Panc1 (cell line): ENCODE measurements at regions not wholly inside any gene's neighbourhood (a gene's known extent, or its start where the extent isn't known, plus 50 kb on each side); places are given as distances from the start of the nearest gene placed in this dataset.

Experiments
- ATAC-seq: fragments of 200-7000 bp; cut with Tn5 transposase; 2 replicates; pipeline ENCODE4 v1.9.1; 2020; ENCODE audit warnings: mild to moderate bottlenecking, moderate library complexity
- BruUV-seq: library from RNA; stranded (reverse); fragments of 400-500 nt; replicated peaks from 2 replicates; lab custom pipeline; 2021; lab: Mats Ljungman, UMichigan
- CTCF ChIA-PET: fragments of 300-600 bp; sonication (Branson Sonifier 250); formaldehyde crosslinking; loops from one replicate; lab custom pipeline; 2022; ENCODE audit warnings: antibody characterized with exemption; lab: Charles Lee
- POLR2A ChIA-PET: fragments of 300-600 bp; sonication (Branson Sonifier 250); formaldehyde crosslinking; loops from one replicate; lab custom pipeline; 2022; ENCODE audit warnings: antibody characterized with exemption; lab: Charles Lee
- DNase-seq: peaks from one replicate; pipeline ENCODE4 v3.0.0-alpha.2; 2010; ENCODE audit warnings: low read depth, low spot score
- H3K27ac ChIP-seq: 2 replicates; pipeline ENCODE4 v1.5.1; 2011; ENCODE audit warnings: mild to moderate bottlenecking, low read length, inconsistent platforms
- H3K27me3 ChIP-seq: fragments of 200-500 bp; sonication (Bioruptor generic); 2 replicates; pipeline ENCODE4 v1.6.0; 2014; ENCODE audit warnings: low read length, inconsistent platforms; ENCODE audit not compliant: control insufficient read depth, insufficient read depth
- H3K36me3 ChIP-seq: fragments of 200-500 bp; sonication (Bioruptor generic); 2 replicates; pipeline ENCODE4 v1.5.1; 2014; ENCODE audit warnings: inconsistent platforms, mild to moderate bottlenecking, low read length, moderate library complexity; ENCODE audit not compliant: control insufficient read depth, insufficient read depth
- H3K4me1 ChIP-seq: 2 replicates; pipeline ENCODE4 v1.5.1; 2011; ENCODE audit warnings: inconsistent platforms, mild to moderate bottlenecking, low read length, moderate library complexity; ENCODE audit not compliant: control insufficient read depth, insufficient read depth
- H3K4me3 ChIP-seq, 2 experiments: 2 replicates each; pipeline ENCODE4 v1.5.1; 2011 to 2012; ENCODE audit warnings: low read depth in 2 of 2, low read length in 2 of 2, mild to moderate bottlenecking in 2 of 2, inconsistent platforms in 1 of 2, moderate library complexity in 1 of 2
- H3K9me3 ChIP-seq: fragments of 200-500 bp; sonication (Bioruptor generic); 2 replicates; pipeline ENCODE4 v1.5.1; 2014; ENCODE audit warnings: low read depth, mild to moderate bottlenecking, inconsistent platforms, low read length, moderate library complexity; ENCODE audit not compliant: control insufficient read depth, insufficient read depth
- POLR2AphosphoS5 ChIP-seq: IDR thresholded peaks from 2 replicates; pipeline ENCODE4 v1.6.1; 2012; ENCODE audit warnings: mild to moderate bottlenecking, low read depth, low read length, moderate library complexity
- SIN3A ChIP-seq: IDR thresholded peaks from 2 replicates; pipeline ENCODE4 v1.6.1; 2012; ENCODE audit warnings: low read depth, mild to moderate bottlenecking, low read length, moderate library complexity, borderline replicate concordance; ENCODE audit not compliant: insufficient read depth
- TCF7L2 ChIP-seq: IDR thresholded peaks from 2 replicates; pipeline ENCODE4 v1.6.1; 2011; ENCODE audit warnings: mild to moderate bottlenecking, low read depth, low read length, inconsistent platforms
- in situ Hi-C: cut with HindIII; loops from 2 replicates; pipeline ENCODE4 v1.10.0; 2016; ENCODE audit warnings: low sequenced_read_pairs, low pct_unique_long_range_greater_than_20kb
- intact Hi-C: fragments of 100-400 bp; cut with micrococcal nuclease; formaldehyde crosslinking; loops from one replicate; pipeline ENCODE4 v1.10.0; 2022; ENCODE audit not compliant: unreplicated experiment
- TF ChIP-seq, protein P1 (sequence below), 2 experiments: IDR thresholded peaks; 2 replicates each; pipeline ENCODE4 v1.6.1; 2011 to 2012; ENCODE audit warnings: low read depth in 2 of 2, control low read depth in 1 of 2, low read length in 1 of 2, mild to moderate bottlenecking in 1 of 2, moderate library complexity in 1 of 2; ENCODE audit not compliant: insufficient read depth in 1 of 2
- TF ChIP-seq, protein P2 (sequence below): fragments of 450-650 bp; IDR thresholded peaks from 2 replicates; pipeline ENCODE4 v1.5.1; 2017; ENCODE audit warnings: mild to moderate bottlenecking

DNA sequence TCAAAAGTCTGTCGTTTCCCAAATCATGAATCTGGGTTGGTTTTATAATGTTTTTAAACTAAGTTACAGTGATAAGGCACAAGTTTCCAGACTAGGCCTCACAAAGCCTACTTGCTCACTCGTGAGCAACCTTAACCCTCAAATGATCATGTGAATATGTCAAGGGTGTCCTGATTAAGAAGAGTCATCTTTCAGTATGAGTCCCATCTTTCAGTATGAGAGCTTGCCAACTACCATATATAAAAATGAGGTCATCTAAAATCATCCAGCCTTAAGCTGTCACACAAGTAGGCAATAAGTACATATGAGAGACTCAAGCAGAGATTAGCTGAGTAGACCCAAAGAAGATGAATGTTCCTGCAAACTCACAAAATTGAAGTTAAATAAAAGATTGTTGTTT is 668.4 kb upstream of the FAM174A start:
- TF ChIP-seq POLR2AphosphoS5 (no peak), SIN3A (no peak), TCF7L2 (no peak)
- TF ChIP-seq, protein P1, sequence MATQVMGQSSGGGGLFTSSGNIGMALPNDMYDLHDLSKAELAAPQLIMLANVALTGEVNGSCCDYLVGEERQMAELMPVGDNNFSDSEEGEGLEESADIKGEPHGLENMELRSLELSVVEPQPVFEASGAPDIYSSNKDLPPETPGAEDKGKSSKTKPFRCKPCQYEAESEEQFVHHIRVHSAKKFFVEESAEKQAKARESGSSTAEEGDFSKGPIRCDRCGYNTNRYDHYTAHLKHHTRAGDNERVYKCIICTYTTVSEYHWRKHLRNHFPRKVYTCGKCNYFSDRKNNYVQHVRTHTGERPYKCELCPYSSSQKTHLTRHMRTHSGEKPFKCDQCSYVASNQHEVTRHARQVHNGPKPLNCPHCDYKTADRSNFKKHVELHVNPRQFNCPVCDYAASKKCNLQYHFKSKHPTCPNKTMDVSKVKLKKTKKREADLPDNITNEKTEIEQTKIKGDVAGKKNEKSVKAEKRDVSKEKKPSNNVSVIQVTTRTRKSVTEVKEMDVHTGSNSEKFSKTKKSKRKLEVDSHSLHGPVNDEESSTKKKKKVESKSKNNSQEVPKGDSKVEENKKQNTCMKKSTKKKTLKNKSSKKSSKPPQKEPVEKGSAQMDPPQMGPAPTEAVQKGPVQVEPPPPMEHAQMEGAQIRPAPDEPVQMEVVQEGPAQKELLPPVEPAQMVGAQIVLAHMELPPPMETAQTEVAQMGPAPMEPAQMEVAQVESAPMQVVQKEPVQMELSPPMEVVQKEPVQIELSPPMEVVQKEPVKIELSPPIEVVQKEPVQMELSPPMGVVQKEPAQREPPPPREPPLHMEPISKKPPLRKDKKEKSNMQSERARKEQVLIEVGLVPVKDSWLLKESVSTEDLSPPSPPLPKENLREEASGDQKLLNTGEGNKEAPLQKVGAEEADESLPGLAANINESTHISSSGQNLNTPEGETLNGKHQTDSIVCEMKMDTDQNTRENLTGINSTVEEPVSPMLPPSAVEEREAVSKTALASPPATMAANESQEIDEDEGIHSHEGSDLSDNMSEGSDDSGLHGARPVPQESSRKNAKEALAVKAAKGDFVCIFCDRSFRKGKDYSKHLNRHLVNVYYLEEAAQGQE (IDR thresholded peaks at IDR 0.05; ENCODE audit: insufficient read depth in 1 of 2, low read depth in 2 of 2, low read length in 1 of 2), result no peak
- TF ChIP-seq, protein P2, sequence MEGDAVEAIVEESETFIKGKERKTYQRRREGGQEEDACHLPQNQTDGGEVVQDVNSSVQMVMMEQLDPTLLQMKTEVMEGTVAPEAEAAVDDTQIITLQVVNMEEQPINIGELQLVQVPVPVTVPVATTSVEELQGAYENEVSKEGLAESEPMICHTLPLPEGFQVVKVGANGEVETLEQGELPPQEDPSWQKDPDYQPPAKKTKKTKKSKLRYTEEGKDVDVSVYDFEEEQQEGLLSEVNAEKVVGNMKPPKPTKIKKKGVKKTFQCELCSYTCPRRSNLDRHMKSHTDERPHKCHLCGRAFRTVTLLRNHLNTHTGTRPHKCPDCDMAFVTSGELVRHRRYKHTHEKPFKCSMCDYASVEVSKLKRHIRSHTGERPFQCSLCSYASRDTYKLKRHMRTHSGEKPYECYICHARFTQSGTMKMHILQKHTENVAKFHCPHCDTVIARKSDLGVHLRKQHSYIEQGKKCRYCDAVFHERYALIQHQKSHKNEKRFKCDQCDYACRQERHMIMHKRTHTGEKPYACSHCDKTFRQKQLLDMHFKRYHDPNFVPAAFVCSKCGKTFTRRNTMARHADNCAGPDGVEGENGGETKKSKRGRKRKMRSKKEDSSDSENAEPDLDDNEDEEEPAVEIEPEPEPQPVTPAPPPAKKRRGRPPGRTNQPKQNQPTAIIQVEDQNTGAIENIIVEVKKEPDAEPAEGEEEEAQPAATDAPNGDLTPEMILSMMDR, result no peak
- no peaks in the 10 kb centered on the region for H3K9me3 ChIP-seq
- intact Hi-C loops (no loop called here), in situ Hi-C loops (no loop called here)
- DNase-seq, result no peak
- no peak overlapping the region for H3K4me3 ChIP-seq
- H3K27ac ChIP-seq, result no peak overlapping the region
- ATAC-seq, result no peak
- BruUV-seq, result no TSS peak
- CTCF ChIA-PET, result no interaction called here
- POLR2A ChIA-PET, result no interaction called here
- no peaks in the 10 kb centered on the region for H3K36me3 ChIP-seq
- H3K27me3 ChIP-seq, result no peaks in the 10 kb centered on the region
- H3K4me1 ChIP-seq, result no peaks in the 10 kb centered on the region

DNA sequence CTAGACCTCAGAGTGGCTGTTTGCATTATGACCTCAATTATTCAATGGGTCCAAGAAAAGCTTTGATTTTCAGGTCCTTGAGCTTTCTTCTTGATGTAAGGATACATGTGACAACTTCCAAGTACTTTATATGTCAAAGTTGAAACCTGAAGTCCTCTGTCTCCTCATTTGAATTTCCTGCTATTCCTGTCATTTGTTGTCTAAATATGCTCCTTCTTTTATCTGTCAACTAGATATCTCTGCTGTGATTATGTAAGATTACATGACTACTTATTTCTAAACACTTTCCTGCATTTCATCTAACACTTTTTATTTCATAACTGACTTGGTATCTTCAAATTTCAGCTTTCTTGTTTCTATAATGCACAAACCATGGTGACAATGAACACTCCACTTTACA is 670.0 kb upstream of the FAM174A start:
- Histone ChIP-seq H3K27me3 (no peaks in the 10 kb centered on the region), H3K36me3 (no peaks in the 10 kb centered on the region), H3K9me3 (no peaks in the 10 kb centered on the region), H3K4me3 (no peak overlapping the region), H3K27ac (no peak overlapping the region), H3K4me1 (no peaks in the 10 kb centered on the region)
- no TSS peak for BruUV-seq
- DNase-seq (no peak), ATAC-seq (no peak)
- no peak for TF ChIP-seq POLR2AphosphoS5
- TF ChIP-seq, protein P1 (IDR thresholded peaks at IDR 0.05; ENCODE audit: insufficient read depth in 1 of 2, low read depth in 2 of 2, low read length in 1 of 2), result no peak
- no peak for TF ChIP-seq TCF7L2
- TF ChIP-seq SIN3A, result no peak
- TF ChIP-seq, protein P2, result no peak
- in situ Hi-C loops (no loop called here), intact Hi-C loops (no loop called here)
- POLR2A ChIA-PET, result no interaction called here
- CTCF ChIA-PET, result no interaction called here
